Body of pancreas (tissue), 4 donors: ENCODE measurements at regions not wholly inside any gene's neighbourhood (a gene's known extent, or its start where the extent isn't known, plus 50 kb on each side); places are given as distances from the start of the nearest gene placed in this dataset.

Experiments used
- POLR2A ChIP-seq, 3 donors: fragments of 450-650 bp; IDR thresholded peaks; one replicate each; pipeline ENCODE4 v1.6.1; 2016; ENCODE audit warnings: antibody characterized with exemption in 3 of 3, mild to moderate bottlenecking in 2 of 3
- TF ChIP-seq, protein P1 (sequence below), 7 experiments: fragments of 450-650 bp in 4 of 7; fragments of 200-600 bp in 3 of 7; sonication (generic) in 3 of 7; IDR thresholded peaks; one replicate each; pipeline ENCODE4 v1.5.1; 2016 to 2019; ENCODE audit warnings: antibody characterized with exemption in 7 of 7

DNA sequence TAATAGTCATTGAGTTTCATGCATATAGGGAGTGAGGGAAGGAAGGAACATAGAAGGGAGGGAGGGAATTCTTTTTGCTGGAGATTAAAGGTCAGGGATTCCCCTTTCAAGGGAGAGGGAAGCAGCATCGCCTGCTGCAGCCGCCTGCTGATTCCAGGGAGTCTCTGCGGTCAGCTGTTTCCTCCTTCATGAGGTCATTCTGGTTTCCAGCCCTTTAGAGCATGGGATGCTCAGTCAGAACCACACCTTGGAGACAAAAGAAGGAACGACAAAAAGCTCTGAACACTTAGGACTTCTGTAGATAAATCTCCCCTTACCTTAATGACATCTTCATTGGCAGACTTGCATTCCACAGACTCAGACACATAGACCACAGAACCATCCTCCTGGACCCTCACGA lies 923.0 kb upstream of the TMEM132C start:
- TF ChIP-seq, protein P1, sequence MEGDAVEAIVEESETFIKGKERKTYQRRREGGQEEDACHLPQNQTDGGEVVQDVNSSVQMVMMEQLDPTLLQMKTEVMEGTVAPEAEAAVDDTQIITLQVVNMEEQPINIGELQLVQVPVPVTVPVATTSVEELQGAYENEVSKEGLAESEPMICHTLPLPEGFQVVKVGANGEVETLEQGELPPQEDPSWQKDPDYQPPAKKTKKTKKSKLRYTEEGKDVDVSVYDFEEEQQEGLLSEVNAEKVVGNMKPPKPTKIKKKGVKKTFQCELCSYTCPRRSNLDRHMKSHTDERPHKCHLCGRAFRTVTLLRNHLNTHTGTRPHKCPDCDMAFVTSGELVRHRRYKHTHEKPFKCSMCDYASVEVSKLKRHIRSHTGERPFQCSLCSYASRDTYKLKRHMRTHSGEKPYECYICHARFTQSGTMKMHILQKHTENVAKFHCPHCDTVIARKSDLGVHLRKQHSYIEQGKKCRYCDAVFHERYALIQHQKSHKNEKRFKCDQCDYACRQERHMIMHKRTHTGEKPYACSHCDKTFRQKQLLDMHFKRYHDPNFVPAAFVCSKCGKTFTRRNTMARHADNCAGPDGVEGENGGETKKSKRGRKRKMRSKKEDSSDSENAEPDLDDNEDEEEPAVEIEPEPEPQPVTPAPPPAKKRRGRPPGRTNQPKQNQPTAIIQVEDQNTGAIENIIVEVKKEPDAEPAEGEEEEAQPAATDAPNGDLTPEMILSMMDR (IDR thresholded peaks at IDR 0.05) = no peak
- no peak for TF ChIP-seq POLR2A (IDR thresholded peaks at IDR 0.05)
